Upper lobe of left lung (tissue), 6 donors: ENCODE measurements at regions not wholly inside any gene's neighbourhood (a gene's known extent, or its start where the extent isn't known, plus 50 kb on each side); places are given as distances from the start of the nearest gene placed in this dataset.

Experiments
- ATAC-seq, 2 donors: fragments of 200-7000 bp; cut with Tn5 transposase; one replicate each; pipeline ENCODE4 v1.9.1; 2022; ENCODE audit warnings: mild to moderate bottlenecking in 2 of 2, moderate library complexity in 2 of 2; ENCODE audit not compliant: low FRiP score in 2 of 2
- DNase-seq, 2 donors: peaks; one replicate each; pipeline ENCODE4 v3.0.0-alpha.2; 2019 to 2020
- H3K27ac ChIP-seq, 4 donors: fragments of 200-600 bp; sonication (generic); one replicate each; pipeline ENCODE4 v1.5.1; 2016 to 2019
- H3K27me3 ChIP-seq, 4 donors: fragments of 200-600 bp; sonication (generic); one replicate each; pipeline ENCODE4 v1.5.1; 2017 to 2019
- H3K36me3 ChIP-seq, 4 donors: fragments of 200-600 bp; sonication (generic); one replicate each; pipeline ENCODE4 v1.5.1; 2016 to 2019
- H3K4me1 ChIP-seq, 4 donors: fragments of 200-600 bp; sonication (generic); one replicate each; pipeline ENCODE4 v1.5.1; 2018 to 2019
- H3K4me3 ChIP-seq, 4 donors: fragments of 200-600 bp; sonication (generic); one replicate each; pipeline ENCODE4 v1.5.1; 2017 to 2019; ENCODE audit warnings: mild to moderate bottlenecking in 2 of 4, moderate library complexity in 1 of 4
- H3K9me3 ChIP-seq, 4 donors: fragments of 200-600 bp; sonication (generic); one replicate each; pipeline ENCODE4 v1.5.1; 2018 to 2019
- EP300 ChIP-seq, 4 donors: sonication (generic); formaldehyde crosslinking; IDR thresholded peaks; one replicate each; pipeline ENCODE4 v1.5.1; 2017; ENCODE audit warnings: antibody characterized with exemption in 4 of 4, control low read depth in 2 of 4
- POLR2A ChIP-seq, 4 donors: fragments of 450-650 bp; IDR thresholded peaks; one replicate each; pipeline ENCODE4 v1.5.1; 2016 to 2017; ENCODE audit warnings: antibody characterized with exemption in 4 of 4, mild to moderate bottlenecking in 2 of 4
- POLR2AphosphoS5 ChIP-seq, 2 donors: sonication (generic); formaldehyde crosslinking; IDR thresholded peaks; one replicate each; pipeline ENCODE4 v1.5.1; 2017; ENCODE audit warnings: antibody characterized with exemption in 2 of 2
- WGBS, 2 donors: methylation state at CpG; one replicate each; pipeline ENCODE4 v1.1.5; 2017 to 2018; 5-methylcytosine and 5-hydroxymethylcytosine counted together
- TF ChIP-seq, protein P1 (sequence below), 6 experiments: fragments of 450-650 bp in 4 of 6; fragments of 200-600 bp in 2 of 6; sonication (generic) in 2 of 6; IDR thresholded peaks; one replicate each; pipeline ENCODE4 v1.5.1; 2016 to 2019; ENCODE audit warnings: antibody characterized with exemption in 6 of 6
- donor health status: DM: no; HTN: no; CAD: no; lungs with moderate emphysema.
- donor health status: DM: no; HTN: yes; CAD: no; lungs with severe emphysema.

DNA sequence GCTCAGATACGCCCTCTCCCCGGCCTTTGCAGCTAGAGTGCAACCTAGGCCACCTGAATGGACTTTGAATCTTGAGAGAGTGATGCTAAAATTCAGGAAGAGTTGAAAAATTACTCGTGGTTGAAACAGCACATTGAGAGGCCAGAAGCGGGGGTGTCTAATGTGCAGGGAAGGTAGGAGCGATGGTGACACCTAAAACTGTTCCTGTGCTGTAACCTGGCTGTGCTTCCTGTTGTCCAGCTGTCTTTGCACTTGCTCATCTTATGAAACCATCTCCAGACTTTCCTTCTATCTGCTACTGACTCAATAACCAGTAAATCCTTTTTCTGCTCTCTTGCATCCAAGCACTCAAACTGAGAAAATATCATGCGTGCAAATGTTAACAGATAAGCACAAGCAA is 106.4 kb upstream of the RPS6KA3 start:
- ATAC-seq = no peak
- 74 to 88% methylated on average over 6 of the region's 6 CpGs for WGBS, 2 donors

DNA sequence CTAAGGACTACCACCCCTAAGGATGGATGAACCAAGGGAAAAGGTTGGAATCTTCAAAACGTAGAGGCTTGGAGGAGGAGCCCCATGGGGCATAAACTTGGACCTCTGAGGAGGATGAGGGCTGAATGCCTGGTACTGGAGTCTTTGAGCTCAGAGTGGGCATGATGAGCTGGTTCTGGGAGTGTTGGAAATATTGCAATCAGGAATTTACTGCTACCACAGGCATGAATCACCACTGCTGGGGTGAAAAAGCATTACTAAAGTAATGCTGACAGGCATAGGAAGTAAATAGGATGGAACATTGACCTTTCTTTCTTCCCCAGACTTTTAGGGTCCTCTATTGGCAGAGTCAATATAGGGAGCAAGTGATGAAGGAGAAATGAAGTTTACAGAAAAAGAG is 105.8 kb upstream of the RPS6KA3 start:
- ATAC-seq (no peak), DNase-seq (no peak)
- no peaks in the 10 kb centered on the region for H3K9me3 ChIP-seq
- H3K36me3 ChIP-seq = no peaks in the 10 kb centered on the region
- WGBS, 2 donors = 27 to 69% methylated on average over 1 of the region's 1 CpG
- H3K27ac ChIP-seq = no peak overlapping the region
- no peaks in the 10 kb centered on the region for H3K27me3 ChIP-seq
- TF ChIP-seq POLR2A (IDR thresholded peaks at IDR 0.05) (no peak), POLR2AphosphoS5 (IDR thresholded peaks at IDR 0.05) (no peak), EP300 (IDR thresholded peaks at IDR 0.05) (no peak)
- TF ChIP-seq, protein P1, sequence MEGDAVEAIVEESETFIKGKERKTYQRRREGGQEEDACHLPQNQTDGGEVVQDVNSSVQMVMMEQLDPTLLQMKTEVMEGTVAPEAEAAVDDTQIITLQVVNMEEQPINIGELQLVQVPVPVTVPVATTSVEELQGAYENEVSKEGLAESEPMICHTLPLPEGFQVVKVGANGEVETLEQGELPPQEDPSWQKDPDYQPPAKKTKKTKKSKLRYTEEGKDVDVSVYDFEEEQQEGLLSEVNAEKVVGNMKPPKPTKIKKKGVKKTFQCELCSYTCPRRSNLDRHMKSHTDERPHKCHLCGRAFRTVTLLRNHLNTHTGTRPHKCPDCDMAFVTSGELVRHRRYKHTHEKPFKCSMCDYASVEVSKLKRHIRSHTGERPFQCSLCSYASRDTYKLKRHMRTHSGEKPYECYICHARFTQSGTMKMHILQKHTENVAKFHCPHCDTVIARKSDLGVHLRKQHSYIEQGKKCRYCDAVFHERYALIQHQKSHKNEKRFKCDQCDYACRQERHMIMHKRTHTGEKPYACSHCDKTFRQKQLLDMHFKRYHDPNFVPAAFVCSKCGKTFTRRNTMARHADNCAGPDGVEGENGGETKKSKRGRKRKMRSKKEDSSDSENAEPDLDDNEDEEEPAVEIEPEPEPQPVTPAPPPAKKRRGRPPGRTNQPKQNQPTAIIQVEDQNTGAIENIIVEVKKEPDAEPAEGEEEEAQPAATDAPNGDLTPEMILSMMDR (IDR thresholded peaks at IDR 0.05) = no peak
- H3K4me1 ChIP-seq = peaks cover 0 to 12% (median 3%) of the 10 kb centered on the region in 4 donors
- H3K4me3 ChIP-seq = no peak overlapping the region

More for the DNA sequence above, 106.4 kb upstream of the RPS6KA3 start:
- Histone ChIP-seq H3K27ac (no peak overlapping the region), H3K36me3 (no peaks in the 10 kb centered on the region), H3K4me3 (no peak overlapping the region), H3K4me1 (peaks cover 0 to 12% (median 3%) of the 10 kb centered on the region in 4 donors), H3K9me3 (no peaks in the 10 kb centered on the region), H3K27me3 (no peaks in the 10 kb centered on the region)
- no peak for TF ChIP-seq POLR2A (IDR thresholded peaks at IDR 0.05)
- no peak for TF ChIP-seq POLR2AphosphoS5 (IDR thresholded peaks at IDR 0.05)
- TF ChIP-seq EP300 (IDR thresholded peaks at IDR 0.05) = no peak
- TF ChIP-seq, protein P1 (IDR thresholded peaks at IDR 0.05) = no peak
- DNase-seq = no peak

DNA sequence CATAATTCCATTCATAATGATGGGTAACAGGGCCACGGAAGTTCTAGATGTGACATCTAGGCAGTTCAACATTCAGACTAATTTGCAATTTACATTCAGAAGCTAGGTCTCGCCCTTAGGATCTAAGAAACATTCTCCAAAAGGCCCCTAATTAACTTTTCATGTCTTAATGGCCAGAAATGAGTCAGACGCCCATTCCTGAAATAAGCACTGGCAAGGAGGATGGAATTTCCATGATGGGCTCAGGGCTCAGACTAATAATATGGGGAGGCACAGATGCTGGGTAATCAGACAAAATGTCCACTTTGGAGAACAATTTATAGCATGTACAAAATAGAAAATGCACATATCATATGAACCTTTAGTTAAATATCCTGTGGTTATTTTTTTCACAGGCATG is 102.8 kb upstream of the RPS6KA3 start:
- Histone ChIP-seq H3K27me3 (no peaks in the 10 kb centered on the region), H3K4me3 (no peak overlapping the region), H3K36me3 (no peaks in the 10 kb centered on the region), H3K4me1 (peaks cover 0 to 4% (median 1%) of the 10 kb centered on the region in 4 donors), H3K27ac (no peak overlapping the region), H3K9me3 (no peaks in the 10 kb centered on the region)
- TF ChIP-seq POLR2A (IDR thresholded peaks at IDR 0.05) (no peak), POLR2AphosphoS5 (IDR thresholded peaks at IDR 0.05) (no peak), EP300 (IDR thresholded peaks at IDR 0.05) (no peak)
- TF ChIP-seq, protein P1 (IDR thresholded peaks at IDR 0.05) = no peak
- DNase-seq = no peak
- 73 to 92% methylated on average over 3 of the region's 3 CpGs for whole genome bisulfite sequencing, 2 donors
- no peak for ATAC-seq

DNA sequence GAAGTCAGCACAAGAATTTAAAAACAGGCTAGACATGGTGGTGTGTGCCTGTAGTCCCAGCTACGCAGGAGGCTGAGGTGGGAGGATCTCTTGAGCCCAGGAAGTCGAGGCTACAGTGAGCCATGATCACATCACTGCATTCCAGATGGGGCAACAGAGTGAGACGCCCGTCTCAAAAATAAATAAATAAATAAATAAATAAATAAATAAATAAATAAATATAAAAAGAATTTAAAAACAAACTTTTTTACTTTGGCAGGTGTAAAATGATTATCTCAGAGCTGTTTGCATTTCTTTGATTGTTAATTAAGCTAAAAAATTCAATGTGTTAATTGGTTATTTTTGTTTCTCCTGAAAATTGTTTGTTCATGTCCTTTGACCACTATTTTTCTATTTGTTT is 97.5 kb upstream of the RPS6KA3 start:
- H3K27ac ChIP-seq = no peak overlapping the region
- ATAC-seq (no peak), DNase-seq (no peak)
- no peak overlapping the region for H3K4me3 ChIP-seq
- H3K4me1 ChIP-seq = peaks cover 0 to 26% (median 9%) of the 10 kb centered on the region in 4 donors
- TF ChIP-seq, protein P1 (IDR thresholded peaks at IDR 0.05) = no peak
- no peak for TF ChIP-seq POLR2AphosphoS5 (IDR thresholded peaks at IDR 0.05)
- no peak for TF ChIP-seq POLR2A (IDR thresholded peaks at IDR 0.05)
- no peak for TF ChIP-seq EP300 (IDR thresholded peaks at IDR 0.05)
- no peaks in the 10 kb centered on the region for H3K27me3 ChIP-seq
- 78 to 92% methylated on average over 4 of the region's 4 CpGs for WGBS, 2 donors
- H3K9me3 ChIP-seq = no peaks in the 10 kb centered on the region
- H3K36me3 ChIP-seq = no peaks in the 10 kb centered on the region

DNA sequence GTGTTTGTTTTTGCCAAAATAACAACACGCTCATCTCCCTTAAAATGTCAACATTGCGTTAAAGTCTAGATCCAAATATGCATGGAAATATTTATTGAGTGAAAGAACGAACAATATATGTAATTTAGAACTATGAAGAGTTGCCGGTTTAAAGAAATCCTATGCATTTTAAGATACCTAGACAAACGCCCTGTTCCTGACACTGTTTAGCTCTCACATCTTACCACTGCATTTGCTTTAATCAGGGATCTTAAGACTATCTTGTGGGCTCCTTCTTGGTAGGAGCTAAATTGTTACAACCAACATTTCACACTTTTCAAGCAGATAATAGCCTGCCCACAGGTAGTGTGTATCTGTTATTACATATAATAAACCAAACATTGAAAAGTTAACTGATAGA is 96.6 kb upstream of the RPS6KA3 start:
- no peaks in the 10 kb centered on the region for H3K9me3 ChIP-seq
- no peak overlapping the region for H3K4me3 ChIP-seq
- H3K27ac ChIP-seq = peak overlapping the region; percentile 62 to 86 (median 82)
- H3K36me3 ChIP-seq = no peaks in the 10 kb centered on the region
- no peaks in the 10 kb centered on the region for H3K27me3 ChIP-seq
- TF ChIP-seq EP300 (IDR thresholded peaks at IDR 0.05) (no peak), POLR2A (IDR thresholded peaks at IDR 0.05) (no peak), POLR2AphosphoS5 (IDR thresholded peaks at IDR 0.05) (no peak)
- TF ChIP-seq, protein P1 (IDR thresholded peaks at IDR 0.05) = no peak
- WGBS, 2 donors = 60 to 70% methylated on average over 5 of the region's 5 CpGs
- ATAC-seq (no peak), DNase-seq (no peak)
- H3K4me1 ChIP-seq = peaks cover 0 to 26% (median 9%) of the 10 kb centered on the region in 4 donors
